ENCODE measurements at regions not wholly inside any gene's neighbourhood (a gene's known extent, or its start where the extent isn't known, plus 50 kb on each side); places are given as distances from the start of the nearest gene placed in this dataset.

DNA sequence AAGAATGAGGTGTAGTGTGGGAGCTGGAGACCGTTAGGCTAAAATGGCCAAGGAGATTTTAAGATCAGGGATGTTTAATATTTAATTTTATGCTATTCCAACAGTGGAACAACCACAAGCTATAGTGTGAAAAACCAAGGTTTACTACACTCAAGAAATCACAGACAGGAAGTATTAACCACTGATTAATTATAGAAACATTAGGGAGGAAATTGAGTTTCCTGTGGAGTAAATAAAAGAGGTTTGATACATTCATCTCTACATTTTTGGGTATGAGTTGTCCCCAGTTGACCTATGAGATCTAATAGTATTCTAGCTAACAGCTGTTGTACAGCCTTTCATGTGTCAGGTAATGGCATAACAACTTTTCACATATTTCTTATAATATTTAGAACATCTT is 103.7 kb upstream of the MPDZ start:
- no peaks in the 10 kb centered on the region for H3K9me3 ChIP-seq
- no peaks in the 10 kb centered on the region for H3K4me1 ChIP-seq
- intact Hi-C loops (cut with DNase I) = no loop called here
- no peak overlapping the region for H3K4me3 ChIP-seq
- TF ChIP-seq, protein P1, sequence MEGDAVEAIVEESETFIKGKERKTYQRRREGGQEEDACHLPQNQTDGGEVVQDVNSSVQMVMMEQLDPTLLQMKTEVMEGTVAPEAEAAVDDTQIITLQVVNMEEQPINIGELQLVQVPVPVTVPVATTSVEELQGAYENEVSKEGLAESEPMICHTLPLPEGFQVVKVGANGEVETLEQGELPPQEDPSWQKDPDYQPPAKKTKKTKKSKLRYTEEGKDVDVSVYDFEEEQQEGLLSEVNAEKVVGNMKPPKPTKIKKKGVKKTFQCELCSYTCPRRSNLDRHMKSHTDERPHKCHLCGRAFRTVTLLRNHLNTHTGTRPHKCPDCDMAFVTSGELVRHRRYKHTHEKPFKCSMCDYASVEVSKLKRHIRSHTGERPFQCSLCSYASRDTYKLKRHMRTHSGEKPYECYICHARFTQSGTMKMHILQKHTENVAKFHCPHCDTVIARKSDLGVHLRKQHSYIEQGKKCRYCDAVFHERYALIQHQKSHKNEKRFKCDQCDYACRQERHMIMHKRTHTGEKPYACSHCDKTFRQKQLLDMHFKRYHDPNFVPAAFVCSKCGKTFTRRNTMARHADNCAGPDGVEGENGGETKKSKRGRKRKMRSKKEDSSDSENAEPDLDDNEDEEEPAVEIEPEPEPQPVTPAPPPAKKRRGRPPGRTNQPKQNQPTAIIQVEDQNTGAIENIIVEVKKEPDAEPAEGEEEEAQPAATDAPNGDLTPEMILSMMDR (IDR thresholded peaks at IDR 0.05) = no peak
- no peak for DNase-seq
- no peak for ATAC-seq
- H3K36me3 ChIP-seq (ENCODE audit: insufficient read depth in 1 of 2, low read depth in 1 of 2) = no peaks in the 10 kb centered on the region
- H3K27ac ChIP-seq = no peak overlapping the region
- no peaks in the 10 kb centered on the region for H3K27me3 ChIP-seq (ENCODE audit: insufficient read depth in 3 of 3, low read length in 2 of 3)
- 46 to 56% (median 56%) methylated on average over 1 of the region's 1 CpG for WGBS, 3 donors

DNA sequence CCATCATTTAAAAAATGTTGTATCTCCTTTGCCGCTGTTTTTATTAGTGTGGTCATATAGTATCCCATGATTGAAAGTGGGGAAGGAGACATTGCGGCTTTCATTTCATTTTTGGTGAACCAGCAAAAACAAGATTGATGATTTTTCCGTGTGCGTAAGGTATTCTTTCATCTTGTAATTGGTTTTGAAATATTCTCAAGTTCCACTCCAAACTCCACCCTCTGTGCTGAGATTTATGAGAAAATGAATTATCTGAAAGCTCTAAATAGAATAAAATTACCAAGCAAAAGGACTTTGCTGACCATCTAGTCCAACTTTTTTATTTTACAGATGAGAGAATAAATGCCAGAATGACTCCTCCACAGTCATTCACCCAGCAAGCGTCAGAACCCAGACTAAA is 103.1 kb upstream of the MPDZ start:
- TF ChIP-seq, protein P1 (IDR thresholded peaks at IDR 0.05) = no peak
- no peaks in the 10 kb centered on the region for H3K9me3 ChIP-seq
- no peak overlapping the region for H3K27ac ChIP-seq
- 82 to 92% (median 86%) methylated on average over 5 of the region's 5 CpGs for WGBS, 3 donors
- no peaks in the 10 kb centered on the region for H3K27me3 ChIP-seq (ENCODE audit: insufficient read depth in 3 of 3, low read length in 2 of 3)
- DNase-seq (no peak), ATAC-seq (no peak)
- intact Hi-C loops (cut with DNase I) = no loop called here
- H3K4me3 ChIP-seq = no peak overlapping the region
- H3K4me1 ChIP-seq = no peaks in the 10 kb centered on the region
- H3K36me3 ChIP-seq (ENCODE audit: insufficient read depth in 1 of 2, low read depth in 1 of 2) = no peaks in the 10 kb centered on the region

DNA sequence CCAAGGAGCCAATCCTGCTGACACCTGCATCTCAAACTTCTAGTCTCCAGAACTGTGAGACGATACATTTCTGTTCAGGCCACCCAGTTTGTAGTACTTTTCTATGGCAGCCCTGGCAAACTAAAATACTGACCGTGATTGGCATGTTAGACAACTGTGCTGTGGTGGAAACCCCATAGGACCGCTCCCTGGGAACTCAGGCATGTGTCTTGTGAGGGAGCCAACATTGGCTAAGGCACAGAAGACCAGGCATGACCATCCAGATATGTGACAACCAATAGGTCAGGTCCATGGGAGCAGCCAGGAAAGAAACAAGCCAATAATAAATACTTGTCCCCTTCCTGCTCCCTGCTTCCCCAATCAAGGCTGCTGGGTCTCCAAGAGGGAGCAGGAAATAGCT is 101.4 kb upstream of the MPDZ start:
- TF ChIP-seq, protein P1 (IDR thresholded peaks at IDR 0.05) = no peak
- 27 to 49% (median 33%) methylated on average over 3 of the region's 3 CpGs for WGBS, 3 donors
- H3K9me3 ChIP-seq = no peaks in the 10 kb centered on the region
- no peak overlapping the region for H3K27ac ChIP-seq
- H3K36me3 ChIP-seq (ENCODE audit: insufficient read depth in 1 of 2, low read depth in 1 of 2) = no peaks in the 10 kb centered on the region
- no peak for DNase-seq
- no peak overlapping the region for H3K4me3 ChIP-seq
- H3K4me1 ChIP-seq = no peaks in the 10 kb centered on the region
- ATAC-seq = peak in 1 of 4 donors; percentile 49
- intact Hi-C loops (cut with DNase I) = no loop called here
- no peaks in the 10 kb centered on the region for H3K27me3 ChIP-seq (ENCODE audit: insufficient read depth in 3 of 3, low read length in 2 of 3)

DNA sequence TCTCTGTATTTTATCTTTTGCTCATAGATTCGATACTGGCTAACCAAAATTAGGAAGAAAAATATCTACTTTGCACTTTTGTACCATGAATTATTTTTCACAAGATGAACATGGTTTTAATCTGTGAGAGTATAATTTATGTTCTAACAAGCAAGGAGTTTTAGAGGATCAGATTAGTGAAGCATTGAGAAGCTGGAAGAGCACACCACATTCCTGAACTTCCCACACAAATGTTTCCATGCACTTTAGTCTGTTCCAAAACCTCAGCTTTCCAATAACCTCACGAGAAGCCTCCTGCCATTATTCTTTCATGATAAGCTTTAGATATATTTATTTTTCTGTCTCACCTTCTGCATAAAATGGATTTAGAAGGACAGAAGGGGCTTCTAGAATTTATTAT is 98.7 kb upstream of the MPDZ start:
- TF ChIP-seq, protein P1 (IDR thresholded peaks at IDR 0.05) = no peak

DNA sequence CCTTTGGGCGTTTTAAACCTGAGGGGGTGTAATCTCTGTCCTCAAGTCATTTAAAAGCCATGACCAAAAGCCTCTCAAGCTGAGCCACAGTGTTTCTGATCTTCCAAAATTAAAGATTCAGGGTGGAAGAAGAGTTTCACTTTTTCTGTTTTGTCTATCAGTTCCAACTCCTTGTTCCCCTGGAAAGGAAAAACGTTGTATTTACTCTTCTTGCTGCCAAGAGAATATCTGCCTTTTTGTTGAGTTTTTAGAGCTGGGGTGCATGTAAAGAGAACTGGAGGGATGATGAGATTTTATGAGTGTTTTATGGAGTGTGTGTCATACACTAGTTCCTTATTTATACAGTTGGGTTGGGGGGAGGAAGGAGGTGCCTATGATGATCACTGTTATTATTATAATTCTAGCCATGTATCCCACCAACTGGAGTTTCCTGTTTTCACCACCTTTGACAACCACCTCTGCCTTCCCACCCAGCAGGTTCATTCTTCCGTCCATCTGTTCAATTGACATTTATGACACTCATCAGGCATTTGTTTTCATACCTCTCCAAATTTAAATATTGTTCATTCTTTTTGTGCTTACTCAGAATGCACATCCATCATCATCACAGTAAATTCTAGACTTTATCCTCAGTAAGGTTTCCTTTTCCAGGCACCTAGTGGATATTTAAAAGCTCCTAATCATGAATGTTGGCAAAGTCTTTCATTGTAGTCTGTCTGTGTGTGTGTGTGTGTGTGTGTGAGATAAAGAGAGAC is 97.9 kb upstream of the MPDZ start:
- H3K9me3 ChIP-seq = no peaks in the 10 kb centered on the region
- ATAC-seq (no peak), DNase-seq (no peak)
- whole genome bisulfite sequencing, 3 donors = 36 to 56% (median 52%) methylated on average over 3 of the region's 3 CpGs
- H3K4me1 ChIP-seq = no peaks in the 10 kb centered on the region
- H3K36me3 ChIP-seq (ENCODE audit: insufficient read depth in 1 of 2, low read depth in 1 of 2) = no peaks in the 10 kb centered on the region
- no peaks in the 10 kb centered on the region for H3K27me3 ChIP-seq (ENCODE audit: insufficient read depth in 3 of 3, low read length in 2 of 3)
- no peak overlapping the region for H3K27ac ChIP-seq
- no peak overlapping the region for H3K4me3 ChIP-seq
- intact Hi-C loops (cut with DNase I) = no loop called here
- TF ChIP-seq, protein P1 (IDR thresholded peaks at IDR 0.05) = no peak

More for the DNA sequence above, 98.7 kb upstream of the MPDZ start:
- DNase-seq (no peak), ATAC-seq (no peak)
- no peaks in the 10 kb centered on the region for H3K27me3 ChIP-seq (ENCODE audit: insufficient read depth in 3 of 3, low read length in 2 of 3)
- no peaks in the 10 kb centered on the region for H3K36me3 ChIP-seq (ENCODE audit: insufficient read depth in 1 of 2, low read depth in 1 of 2)
- no peak overlapping the region for H3K4me3 ChIP-seq
- intact Hi-C loops (cut with DNase I) = no loop called here
- H3K27ac ChIP-seq = no peak overlapping the region
- H3K9me3 ChIP-seq = no peaks in the 10 kb centered on the region
- H3K4me1 ChIP-seq = no peaks in the 10 kb centered on the region
- 26 to 40% (median 29%) methylated on average over 2 of the region's 2 CpGs for WGBS, 3 donors
